Mucosa of descending colon (tissue), 3 donors: ENCODE measurements at regions not wholly inside any gene's neighbourhood (a gene's known extent, or its start where the extent isn't known, plus 50 kb on each side); places are given as distances from the start of the nearest gene placed in this dataset.
"Not testable (repeated sequence)": the region's sequence is repeated elsewhere in the genome, so short reads cannot be mapped to it uniquely, and the experiment has no call there.

ENCODE experiments used
- ATAC-seq: fragments of 200-7000 bp; cut with Tn5 transposase; one replicate; pipeline ENCODE4 v1.9.1; 2020; ENCODE audit warnings: mild to moderate bottlenecking, moderate library complexity
- DNase-seq, 3 donors: peaks; one replicate each; pipeline ENCODE4 v3.0.0-alpha.2; 2020
- H3K36me3 ChIP-seq: fragments of 200-600 bp; one replicate; pipeline ENCODE4 v1.8.0; 2021; ENCODE audit warnings: low read depth, mild to moderate bottlenecking
- H3K4me1 ChIP-seq: fragments of 200-600 bp; one replicate; pipeline ENCODE4 v1.8.0; 2021; ENCODE audit warnings: low read depth, mild to moderate bottlenecking
- H3K4me3 ChIP-seq: fragments of 200-600 bp; one replicate; pipeline ENCODE4 v1.8.0; 2021; ENCODE audit warnings: mild to moderate bottlenecking
- H3K9me3 ChIP-seq: fragments of 200-600 bp; one replicate; pipeline ENCODE4 v1.8.0; 2021; ENCODE audit warnings: mild to moderate bottlenecking
- intact Hi-C, 2 donors: fragments of 100-400 bp; cut with DNase I in 1 of 2; cut with micrococcal nuclease in 1 of 2; formaldehyde crosslinking; loops; one replicate each; pipeline versions ENCODE4 v1.11.0 to v1.11.1; 2022; cut with DNase I, micrococcal nuclease
- TF ChIP-seq, protein P1 (sequence below): fragments of 200-600 bp; IDR thresholded peaks from one replicate; pipeline ENCODE4 v1.8.0; 2022; ENCODE audit warnings: antibody characterized with exemption, mild to moderate bottlenecking
- donor health status: DM: no; HTN: no; CAD: no; lungs with moderate emphysema.
- donor health status: DM: no; HTN: no; CAD: no.
- donor health status: DM: no; HTN: yes; CAD: no.

DNA sequence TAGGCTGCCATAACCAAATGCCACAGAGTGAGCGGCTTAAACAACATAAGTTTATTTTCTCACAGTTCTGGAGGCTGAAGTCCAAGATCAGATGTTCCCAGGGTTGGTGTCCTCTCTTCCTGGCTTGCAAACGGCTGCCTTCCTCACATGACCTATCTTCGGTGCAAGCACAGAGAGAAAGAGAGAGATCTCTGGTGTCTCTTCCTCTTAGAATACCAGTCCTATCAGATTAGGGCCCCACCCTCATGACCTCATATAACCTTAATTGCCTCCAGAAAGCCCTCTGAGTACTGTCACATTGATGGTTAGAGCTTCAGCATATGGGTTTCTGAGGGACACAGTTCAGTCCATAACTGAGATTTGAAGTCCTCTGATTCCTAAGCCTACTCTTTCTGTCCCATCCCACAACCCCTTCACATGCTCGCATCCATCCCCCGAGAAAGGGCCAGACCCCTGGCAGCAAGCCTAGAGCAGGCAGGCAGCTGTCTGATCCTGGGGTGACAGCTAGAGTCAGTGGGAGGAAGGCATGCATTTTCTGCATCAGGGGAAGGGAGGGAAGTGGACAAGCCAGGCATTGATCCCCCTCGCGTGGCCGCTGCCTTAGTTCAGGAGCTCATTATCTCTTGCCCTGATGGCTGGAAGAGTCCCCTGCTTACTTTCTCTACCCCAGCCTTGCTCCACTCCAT, 114.1 kb downstream of the FAR1 start:
- no peaks in the 10 kb centered on the region for H3K9me3 ChIP-seq
- no peaks in the 10 kb centered on the region for H3K36me3 ChIP-seq
- intact Hi-C loops = loop anchor here in 1 of 2 donors (10.0 kb wide), 1 partner anchor 462 kb away; no protein-coding TSS in a partner anchor
- H3K4me1 ChIP-seq = no peaks in the 10 kb centered on the region
- TF ChIP-seq, protein P1, sequence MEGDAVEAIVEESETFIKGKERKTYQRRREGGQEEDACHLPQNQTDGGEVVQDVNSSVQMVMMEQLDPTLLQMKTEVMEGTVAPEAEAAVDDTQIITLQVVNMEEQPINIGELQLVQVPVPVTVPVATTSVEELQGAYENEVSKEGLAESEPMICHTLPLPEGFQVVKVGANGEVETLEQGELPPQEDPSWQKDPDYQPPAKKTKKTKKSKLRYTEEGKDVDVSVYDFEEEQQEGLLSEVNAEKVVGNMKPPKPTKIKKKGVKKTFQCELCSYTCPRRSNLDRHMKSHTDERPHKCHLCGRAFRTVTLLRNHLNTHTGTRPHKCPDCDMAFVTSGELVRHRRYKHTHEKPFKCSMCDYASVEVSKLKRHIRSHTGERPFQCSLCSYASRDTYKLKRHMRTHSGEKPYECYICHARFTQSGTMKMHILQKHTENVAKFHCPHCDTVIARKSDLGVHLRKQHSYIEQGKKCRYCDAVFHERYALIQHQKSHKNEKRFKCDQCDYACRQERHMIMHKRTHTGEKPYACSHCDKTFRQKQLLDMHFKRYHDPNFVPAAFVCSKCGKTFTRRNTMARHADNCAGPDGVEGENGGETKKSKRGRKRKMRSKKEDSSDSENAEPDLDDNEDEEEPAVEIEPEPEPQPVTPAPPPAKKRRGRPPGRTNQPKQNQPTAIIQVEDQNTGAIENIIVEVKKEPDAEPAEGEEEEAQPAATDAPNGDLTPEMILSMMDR = no peak
- peak; percentile 65 for ATAC-seq
- peak in 1 of 3 donors; percentile 16 for DNase-seq
- H3K4me3 ChIP-seq = no peak overlapping the region

DNA sequence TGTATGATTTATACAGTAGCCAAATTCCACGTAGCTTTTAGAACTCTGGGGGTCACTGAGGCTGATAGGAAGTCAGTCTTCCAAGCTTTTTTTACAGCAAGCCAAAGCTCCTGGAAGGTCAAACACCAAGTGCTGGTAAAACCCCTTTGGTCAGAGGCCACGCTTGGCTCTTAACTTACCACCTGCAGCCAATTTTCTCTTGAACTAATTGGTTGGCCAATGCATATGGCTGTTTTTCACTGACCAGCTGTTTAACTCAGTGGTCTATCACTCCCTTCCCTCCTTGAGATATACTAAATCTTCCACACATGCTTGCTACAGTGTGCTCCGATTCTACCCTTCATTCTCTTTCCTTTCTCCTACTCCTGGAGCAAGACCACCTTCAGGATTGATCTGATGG, 116.0 kb downstream of the FAR1 start:
- TF ChIP-seq, protein P1 = no peak
- DNase-seq (no peak), ATAC-seq (no peak)
- H3K4me3 ChIP-seq = no peak overlapping the region
- intact Hi-C loops = loop anchor here in 1 of 2 donors (10.0 kb wide), 1 partner anchor 460 kb away; no protein-coding TSS in a partner anchor
- no peaks in the 10 kb centered on the region for H3K4me1 ChIP-seq
- H3K9me3 ChIP-seq = no peaks in the 10 kb centered on the region
- no peaks in the 10 kb centered on the region for H3K36me3 ChIP-seq

DNA sequence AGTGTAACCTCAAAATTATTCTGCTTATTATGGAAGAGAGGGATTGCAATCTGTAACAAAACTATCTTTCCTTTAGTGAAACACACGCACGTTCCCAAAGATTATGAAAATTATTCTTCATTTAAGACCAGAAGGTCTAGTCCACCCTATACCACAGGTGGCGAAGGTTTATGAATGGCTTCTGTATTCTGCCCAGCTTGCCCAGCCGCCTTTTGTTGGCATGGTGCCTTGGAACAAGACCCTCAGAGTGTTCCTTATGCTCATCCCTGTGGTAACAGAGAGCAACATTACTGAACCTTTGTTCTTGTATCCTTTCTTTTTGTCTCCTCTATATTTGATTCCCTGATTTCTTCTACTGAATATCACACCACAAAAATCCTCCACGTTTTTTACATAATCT, 116.4 kb downstream of the FAR1 start:
- intact Hi-C loops = loop anchor here in 1 of 2 donors (10.0 kb wide), 1 partner anchor 460 kb away; no protein-coding TSS in a partner anchor
- TF ChIP-seq, protein P1 = no peak
- H3K4me3 ChIP-seq = no peak overlapping the region
- no peaks in the 10 kb centered on the region for H3K9me3 ChIP-seq
- ATAC-seq (no peak), DNase-seq (no peak)
- H3K4me1 ChIP-seq = no peaks in the 10 kb centered on the region
- H3K36me3 ChIP-seq = no peaks in the 10 kb centered on the region

DNA sequence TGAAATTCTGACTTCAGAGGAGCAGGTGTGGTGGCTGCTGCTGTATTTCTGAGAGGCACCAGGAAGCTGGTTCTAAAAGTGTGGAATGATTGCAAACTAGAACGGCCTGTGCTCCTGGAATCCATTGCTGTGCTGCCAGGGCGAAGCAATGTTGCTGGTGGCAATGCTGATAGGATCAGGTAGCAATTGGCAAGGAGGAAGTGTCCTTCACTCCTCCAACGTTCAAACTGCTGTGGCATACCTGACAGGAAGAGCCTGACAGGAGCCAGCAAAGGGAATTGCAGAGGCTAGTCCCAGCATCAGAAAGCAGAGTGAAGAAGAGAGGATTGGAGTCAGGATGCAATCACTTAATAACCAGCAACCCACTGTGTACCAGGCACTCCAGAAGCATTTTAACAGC, 118.2 kb downstream of the FAR1 start:
- peak; percentile 50 for ATAC-seq

DNA sequence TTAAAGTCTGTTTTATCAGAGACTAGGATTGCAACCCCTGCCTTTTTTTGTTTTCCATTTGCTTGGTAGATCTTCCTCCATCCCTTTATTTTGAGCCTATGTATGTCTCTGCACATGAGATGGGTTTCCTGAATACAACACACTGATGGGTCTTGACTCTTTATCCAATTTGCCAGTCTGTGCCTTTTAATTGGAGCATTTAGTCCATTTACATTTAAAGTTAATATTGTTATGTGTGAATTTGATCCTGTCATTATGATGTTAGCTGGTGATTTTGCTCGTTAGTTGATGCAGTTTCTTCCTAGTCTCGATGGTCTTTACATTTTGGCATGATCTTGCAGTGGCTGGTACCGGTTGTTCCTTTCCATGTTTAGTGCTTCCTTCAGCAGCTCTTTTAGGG, 129.1 kb downstream of the FAR1 start:
- H3K36me3 ChIP-seq, H3K9me3 ChIP-seq, H3K4me1 ChIP-seq, DNase-seq, intact Hi-C loops, H3K4me3 ChIP-seq, ATAC-seq: not testable (repeated sequence)

More for the DNA sequence above, 118.2 kb downstream of the FAR1 start:
- TF ChIP-seq, protein P1 = no peak
- Histone ChIP-seq H3K9me3 (no peaks in the 10 kb centered on the region), H3K4me1 (no peaks in the 10 kb centered on the region), H3K4me3 (no peak overlapping the region), H3K36me3 (no peaks in the 10 kb centered on the region)
- no peak for DNase-seq
- intact Hi-C loops = loop anchor here in 1 of 2 donors (10.0 kb wide), 1 partner anchor 458 kb away; no protein-coding TSS in a partner anchor

DNA sequence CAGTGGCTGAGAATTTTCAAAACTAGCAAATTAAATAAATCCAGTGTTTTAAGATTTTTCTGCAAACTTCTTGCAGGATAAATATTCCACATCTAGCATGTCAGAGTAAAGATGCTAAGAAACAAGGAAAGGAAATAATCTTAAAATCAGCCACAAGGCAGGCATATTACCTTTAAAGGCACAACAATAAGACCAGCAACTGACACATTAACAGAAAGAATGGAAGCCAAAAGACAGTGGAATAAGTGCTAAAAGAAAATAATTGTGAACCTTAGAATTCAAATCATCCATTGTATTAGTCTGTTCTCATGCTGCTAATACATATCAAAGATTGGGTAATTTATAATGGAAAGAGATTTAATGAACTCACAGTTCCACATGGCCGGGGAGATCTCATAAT, 132.4 kb downstream of the FAR1 start:
- DNase-seq = no peak
- Histone ChIP-seq H3K9me3 (peaks cover 10% of the 10 kb centered on the region), H3K4me3 (no peak overlapping the region), H3K4me1 (no peaks in the 10 kb centered on the region), H3K36me3 (no peaks in the 10 kb centered on the region)
- TF ChIP-seq, protein P1 = no peak
- ATAC-seq = no peak
- intact Hi-C loops = no loop called here
